CD4-positive, alpha-beta memory T cell (primary cell): ENCODE measurements at regions not wholly inside any gene's neighbourhood (a gene's known extent, or its start where the extent isn't known, plus 50 kb on each side); places are given as distances from the start of the nearest gene placed in this dataset.

Source experiments
- CTCF ChIA-PET: fragments of 350-600 bp; sonication (Branson Sonifier 250); formaldehyde crosslinking; loops from one replicate; lab custom pipeline; 2021; ENCODE audit warnings: inconsistent platforms; ENCODE audit not compliant: partially characterized antibody; lab: Charles Lee
- POLR2A ChIA-PET: fragments of 350-600 bp; sonication (Branson Sonifier 250); formaldehyde crosslinking; loops from one replicate; lab custom pipeline; 2021; ENCODE audit not compliant: partially characterized antibody; lab: Charles Lee
- DNase-seq, 5 donors: peaks; one replicate each; pipeline versions ENCODE4 v3.0.0 to v3.0.0-alpha.2; 2020 to 2022; ENCODE audit warnings: mixed read lengths in 1 of 5
- H3K27ac ChIP-seq: one replicate; pipeline ENCODE4 v1.7.0; 2013; ENCODE audit warnings: low read depth, low read length
- H3K27me3 ChIP-seq: 2 replicates; pipeline ENCODE4 v1.7.0; 2013; ENCODE audit warnings: mild to moderate bottlenecking, low read length, moderate library complexity; ENCODE audit not compliant: insufficient read depth
- H3K36me3 ChIP-seq: 2 replicates; pipeline ENCODE4 v1.7.0; 2013; ENCODE audit warnings: mild to moderate bottlenecking, low read length, moderate library complexity; ENCODE audit not compliant: insufficient read depth
- H3K4me1 ChIP-seq: 2 replicates; pipeline ENCODE4 v1.7.0; 2013; ENCODE audit warnings: mild to moderate bottlenecking, low read length, moderate library complexity; ENCODE audit not compliant: insufficient read depth
- H3K4me3 ChIP-seq, 2 donors: one replicate each; pipeline ENCODE4 v1.7.0; 2013; ENCODE audit warnings: low read length in 2 of 2, mild to moderate bottlenecking in 1 of 2
- H3K9me3 ChIP-seq, 2 donors: one replicate each; pipeline ENCODE4 v1.7.0; 2013; ENCODE audit warnings: low read length in 2 of 2, control low read depth in 1 of 2; ENCODE audit not compliant: control insufficient read depth in 1 of 2
- H3K27ac Mint-ChIP-seq, 7 donors: one replicate each; pipeline ENCODE4 v1.8.0; 2020 to 2021; ENCODE audit warnings: mixed read lengths in 7 of 7, mild to moderate bottlenecking in 6 of 7, inconsistent platforms in 3 of 7, moderate library complexity in 3 of 7
- H3K27me3 Mint-ChIP-seq, 2 donors: one replicate each; pipeline ENCODE4 v1.8.0; 2020 to 2021; ENCODE audit warnings: mixed read lengths in 2 of 2
- H3K36me3 Mint-ChIP-seq, 2 donors: one replicate each; pipeline ENCODE4 v1.8.0; 2020 to 2021; ENCODE audit warnings: mixed read lengths in 2 of 2, inconsistent platforms in 1 of 2, mild to moderate bottlenecking in 1 of 2
- H3K4me1 Mint-ChIP-seq, 4 donors: one replicate each; pipeline ENCODE4 v1.8.0; 2020 to 2021; ENCODE audit warnings: mixed read lengths in 4 of 4, mild to moderate bottlenecking in 1 of 4
- H3K4me3 Mint-ChIP-seq, 8 donors: one replicate each; pipeline ENCODE4 v1.8.0; 2020 to 2021; ENCODE audit warnings: mixed read lengths in 8 of 8, mild to moderate bottlenecking in 7 of 8, moderate library complexity in 6 of 8, inconsistent platforms in 3 of 8
- H3K9me3 Mint-ChIP-seq, 8 donors: one replicate each; pipeline ENCODE4 v1.8.0; 2020 to 2021; ENCODE audit warnings: mixed read lengths in 8 of 8, mild to moderate bottlenecking in 5 of 8, inconsistent platforms in 3 of 8, moderate library complexity in 1 of 8
- intact Hi-C: fragments of 100-400 bp; cut with micrococcal nuclease; formaldehyde crosslinking; loops from one replicate; pipeline ENCODE4 v1.15.1; 2023

DNA sequence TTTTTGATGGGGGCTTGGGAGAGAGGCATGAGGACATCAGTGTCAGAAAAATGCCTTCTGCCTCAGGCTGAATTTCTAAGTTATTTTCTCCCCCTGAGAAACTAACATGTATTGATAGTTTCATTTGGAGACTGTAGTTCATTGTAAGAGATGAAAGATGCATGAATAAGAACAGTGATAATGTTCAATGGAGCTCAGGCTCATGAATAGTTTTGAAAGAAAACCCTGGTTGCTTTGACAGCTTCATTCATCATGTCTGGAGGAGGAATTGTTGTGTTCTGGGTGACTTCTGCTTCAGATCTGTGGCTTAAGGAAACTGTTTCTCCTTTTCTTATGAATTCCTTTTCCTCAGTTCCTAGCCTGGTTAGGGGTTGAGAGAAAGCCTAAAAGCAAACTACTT is 204.0 kb upstream of the LRRC3B start:
- Histone ChIP-seq H3K9me3 (no peaks in the 10 kb centered on the region), H3K36me3 (no peaks in the 10 kb centered on the region), H3K27ac (no peak overlapping the region), H3K4me3 (no peak overlapping the region), H3K27me3 (no peaks in the 10 kb centered on the region), H3K4me1 (no peaks in the 10 kb centered on the region)
- H3K27me3 Mint-ChIP-seq: no peaks in the 10 kb centered on the region
- no peak overlapping the region for H3K27ac Mint-ChIP-seq
- intact Hi-C loops: no loop called here
- DNase-seq: no peak
- ChIA-PET POLR2A (no interaction called here), CTCF (no interaction called here)
- H3K4me3 Mint-ChIP-seq: no peak overlapping the region
- no peaks in the 10 kb centered on the region for H3K36me3 Mint-ChIP-seq
- peaks cover 2 to 15% (median 8%) of the 10 kb centered on the region in 8 donors for H3K9me3 Mint-ChIP-seq
- H3K4me1 Mint-ChIP-seq: no peaks in the 10 kb centered on the region

DNA sequence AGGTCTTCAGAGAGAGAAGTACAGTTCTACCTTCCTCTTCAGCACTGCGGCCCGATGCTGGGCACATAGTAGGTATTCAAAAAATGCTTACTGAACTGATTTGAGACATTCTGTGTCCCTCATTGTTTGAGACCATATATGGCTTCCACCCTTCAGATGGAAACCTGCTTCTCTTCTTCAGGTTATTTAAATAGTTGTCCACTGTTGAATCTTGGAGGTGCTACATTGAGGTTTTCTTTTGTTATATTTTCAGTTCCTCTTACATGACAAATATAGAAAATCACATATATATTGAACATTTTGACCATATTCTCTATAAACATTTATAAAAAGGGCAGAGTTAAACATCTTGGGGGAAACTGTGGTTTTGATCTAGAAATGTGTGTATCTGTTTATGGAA is 200.2 kb upstream of the LRRC3B start:
- Mint-ChIP-seq H3K36me3 (no peaks in the 10 kb centered on the region), H3K4me3 (no peak overlapping the region), H3K4me1 (no peaks in the 10 kb centered on the region), H3K27ac (no peak overlapping the region), H3K27me3 (no peaks in the 10 kb centered on the region), H3K9me3 (peaks cover 0 to 6% (median under 1%) of the 10 kb centered on the region in 8 donors)
- Histone ChIP-seq H3K4me1 (no peaks in the 10 kb centered on the region), H3K27me3 (no peaks in the 10 kb centered on the region), H3K36me3 (no peaks in the 10 kb centered on the region), H3K27ac (no peak overlapping the region), H3K4me3 (no peak overlapping the region), H3K9me3 (no peaks in the 10 kb centered on the region)
- intact Hi-C loops: no loop called here
- DNase-seq: no peak
- CTCF ChIA-PET: no interaction called here
- POLR2A ChIA-PET: no interaction called here

DNA sequence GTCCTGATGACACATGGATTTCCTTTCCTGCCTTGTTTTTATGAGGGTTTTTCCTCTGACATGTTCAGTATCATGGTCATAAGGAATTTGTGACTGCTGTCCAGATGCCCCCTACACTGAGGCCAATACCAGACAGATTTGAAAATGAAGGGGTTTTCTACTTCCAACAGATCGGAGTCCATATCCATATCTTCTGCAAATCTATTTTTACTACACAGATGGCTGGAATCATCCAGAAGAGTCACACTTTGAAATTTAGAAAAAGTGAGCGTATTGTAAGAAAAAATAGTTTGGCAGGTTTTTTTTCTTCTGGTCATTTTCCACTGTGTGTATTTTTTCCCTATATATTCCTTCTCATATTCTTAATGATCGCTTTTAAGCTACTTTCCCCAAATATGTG is 197.5 kb upstream of the LRRC3B start:
- Histone ChIP-seq H3K27ac (no peak overlapping the region), H3K36me3 (no peaks in the 10 kb centered on the region), H3K4me3 (no peak overlapping the region), H3K9me3 (no peaks in the 10 kb centered on the region), H3K27me3 (no peaks in the 10 kb centered on the region), H3K4me1 (no peaks in the 10 kb centered on the region)
- ChIA-PET CTCF (no interaction called here), POLR2A (no interaction called here)
- Mint-ChIP-seq H3K27ac (no peak overlapping the region), H3K4me1 (no peaks in the 10 kb centered on the region), H3K9me3 (peaks cover 0 to 6% (median under 1%) of the 10 kb centered on the region in 8 donors), H3K36me3 (no peaks in the 10 kb centered on the region), H3K4me3 (no peak overlapping the region), H3K27me3 (no peaks in the 10 kb centered on the region)
- no peak for DNase-seq
- intact Hi-C loops: no loop called here

DNA sequence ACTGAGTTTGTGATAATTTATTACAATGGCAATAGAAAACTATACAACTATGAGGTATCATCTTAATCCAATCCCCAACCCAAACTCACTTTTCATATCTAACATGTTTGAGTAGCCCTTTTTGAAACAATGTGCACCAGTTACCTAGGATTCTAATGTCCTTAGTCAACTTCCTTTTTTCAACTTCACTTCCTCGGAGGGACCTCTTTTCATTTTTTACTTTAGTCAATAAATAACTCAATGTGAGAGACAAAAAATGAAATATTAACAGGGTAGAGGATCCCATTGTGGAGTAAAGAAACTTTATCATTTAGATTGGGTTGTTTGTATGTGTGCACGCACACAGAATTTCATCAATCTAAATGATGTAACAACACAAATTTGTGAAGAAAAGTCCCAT is 193.6 kb upstream of the LRRC3B start:
- POLR2A ChIA-PET: no interaction called here
- Histone ChIP-seq H3K27me3 (no peaks in the 10 kb centered on the region), H3K27ac (no peak overlapping the region), H3K36me3 (no peaks in the 10 kb centered on the region), H3K4me3 (no peak overlapping the region), H3K4me1 (no peaks in the 10 kb centered on the region), H3K9me3 (no peaks in the 10 kb centered on the region)
- H3K36me3 Mint-ChIP-seq: no peaks in the 10 kb centered on the region
- H3K27ac Mint-ChIP-seq: no peak overlapping the region
- intact Hi-C loops: no loop called here
- no peak overlapping the region for H3K4me3 Mint-ChIP-seq
- H3K27me3 Mint-ChIP-seq: no peaks in the 10 kb centered on the region
- CTCF ChIA-PET: no interaction called here
- H3K4me1 Mint-ChIP-seq: no peaks in the 10 kb centered on the region
- peaks cover 0 to 2% (median 0%) of the 10 kb centered on the region in 8 donors for H3K9me3 Mint-ChIP-seq
- no peak for DNase-seq

DNA sequence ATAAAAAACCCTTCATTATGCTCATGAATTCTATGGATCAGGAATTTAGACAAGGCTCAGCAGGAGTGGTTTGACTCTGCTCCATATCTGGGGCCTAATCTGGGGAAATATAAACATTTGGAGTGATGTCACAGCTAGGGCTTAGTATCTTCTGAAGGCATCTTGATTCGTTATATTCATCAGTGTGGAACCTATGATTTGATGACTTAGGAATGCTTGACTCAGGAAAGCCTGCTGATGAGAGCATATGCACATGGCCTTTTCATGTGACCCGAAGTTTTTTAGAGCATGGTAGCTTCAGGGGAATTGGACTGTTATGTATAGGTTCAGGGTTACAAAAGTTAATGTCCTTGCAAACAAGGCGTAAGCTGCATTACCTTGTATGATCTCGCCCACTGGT is 184.9 kb upstream of the LRRC3B start:
- Mint-ChIP-seq H3K4me3 (no peak overlapping the region), H3K36me3 (no peaks in the 10 kb centered on the region), H3K9me3 (peaks cover 0 to 6% (median 0%) of the 10 kb centered on the region in 8 donors), H3K27me3 (no peaks in the 10 kb centered on the region), H3K27ac (no peak overlapping the region), H3K4me1 (no peaks in the 10 kb centered on the region)
- intact Hi-C loops: no loop called here
- H3K27ac ChIP-seq: no peak overlapping the region
- ChIA-PET CTCF (no interaction called here), POLR2A (no interaction called here)
- DNase-seq: no peak
- H3K27me3 ChIP-seq: no peaks in the 10 kb centered on the region
- no peaks in the 10 kb centered on the region for H3K9me3 ChIP-seq
- H3K4me1 ChIP-seq: no peaks in the 10 kb centered on the region
- no peaks in the 10 kb centered on the region for H3K36me3 ChIP-seq
- no peak overlapping the region for H3K4me3 ChIP-seq

DNA sequence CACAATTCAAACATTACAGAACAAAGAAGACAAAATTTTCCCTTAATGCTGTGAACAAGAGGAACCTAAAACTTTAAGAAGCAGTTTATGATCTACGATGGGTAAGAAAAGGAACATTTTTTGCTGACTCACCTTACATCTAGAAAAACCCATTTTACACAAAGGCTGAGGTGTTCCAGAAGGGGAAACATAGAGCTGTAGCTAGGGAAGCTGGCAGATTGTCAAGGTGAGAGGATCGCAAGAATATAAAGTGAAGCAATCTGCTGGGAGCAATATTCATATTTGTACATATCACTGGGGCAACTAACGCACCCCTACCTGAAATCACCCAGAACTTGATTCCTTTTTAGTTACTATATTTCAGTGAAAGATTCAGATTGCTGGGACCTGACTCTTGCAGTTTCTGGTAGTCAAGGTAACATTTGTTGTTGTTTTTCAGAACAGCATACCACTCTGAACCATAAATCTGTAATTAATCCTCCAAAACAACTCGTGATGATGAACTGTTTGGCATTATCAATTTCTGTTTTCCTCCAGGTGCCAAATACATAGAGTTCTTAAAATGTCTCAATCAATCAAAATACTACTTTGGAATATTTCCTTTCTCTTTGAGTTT is 184.1 kb upstream of the LRRC3B start:
- no peaks in the 10 kb centered on the region for H3K9me3 ChIP-seq
- Mint-ChIP-seq H3K4me3 (no peak overlapping the region), H3K36me3 (no peaks in the 10 kb centered on the region), H3K27ac (no peak overlapping the region), H3K4me1 (no peaks in the 10 kb centered on the region), H3K27me3 (no peaks in the 10 kb centered on the region), H3K9me3 (peaks cover 0 to 6% (median 0%) of the 10 kb centered on the region in 8 donors)
- ChIA-PET POLR2A (no interaction called here), CTCF (no interaction called here)
- no peaks in the 10 kb centered on the region for H3K4me1 ChIP-seq
- H3K4me3 ChIP-seq: no peak overlapping the region
- DNase-seq: no peak
- no peaks in the 10 kb centered on the region for H3K36me3 ChIP-seq
- H3K27me3 ChIP-seq: no peaks in the 10 kb centered on the region
- no peak overlapping the region for H3K27ac ChIP-seq
- intact Hi-C loops: no loop called here

DNA sequence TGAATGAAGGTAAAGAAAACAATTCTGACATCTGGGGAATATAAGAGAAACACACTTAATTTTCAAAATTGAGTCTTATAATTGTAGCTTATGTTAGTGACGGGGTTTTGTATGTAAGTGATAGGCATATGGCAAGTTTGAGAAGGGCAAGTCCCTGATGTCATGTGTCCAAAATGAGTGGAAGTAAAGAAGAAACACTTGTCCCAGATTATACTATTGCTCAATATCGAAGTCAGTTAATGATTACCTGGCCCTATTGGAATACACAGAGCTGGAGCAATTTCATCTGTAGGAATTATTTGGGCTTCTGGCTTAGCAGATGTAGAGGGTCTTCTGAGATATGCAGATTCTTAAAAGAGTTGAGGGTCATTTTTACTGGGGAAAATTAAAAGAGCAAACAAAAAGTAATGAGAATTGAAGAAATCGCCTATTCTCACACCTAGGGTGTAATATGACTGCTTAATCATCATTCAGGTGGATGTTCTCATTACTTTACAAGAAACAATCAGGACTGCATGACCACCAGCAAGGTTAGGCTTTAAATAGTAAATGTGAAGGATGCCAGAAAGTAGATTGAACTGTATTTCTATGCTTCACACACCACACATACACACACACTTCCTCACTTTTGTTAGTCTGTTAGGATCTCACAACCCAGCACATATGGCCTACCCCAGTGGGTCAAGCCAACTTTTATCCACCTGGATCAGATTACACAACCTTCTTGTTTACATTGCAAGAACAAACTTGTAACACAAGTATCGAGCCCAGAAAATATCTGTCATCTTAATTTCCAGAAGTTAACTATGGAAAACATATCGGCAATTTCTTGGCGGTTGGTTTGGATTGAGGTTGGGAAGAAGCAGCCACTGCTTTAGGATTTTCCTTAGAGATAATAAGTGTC is 183.3 kb upstream of the LRRC3B start:
- CTCF ChIA-PET: no interaction called here
- no peaks in the 10 kb centered on the region for H3K36me3 Mint-ChIP-seq
- H3K4me1 ChIP-seq: no peaks in the 10 kb centered on the region

More for the DNA sequence above, 183.3 kb upstream of the LRRC3B start:
- H3K36me3 ChIP-seq: no peaks in the 10 kb centered on the region
- H3K9me3 ChIP-seq: no peaks in the 10 kb centered on the region
- H3K27me3 ChIP-seq: no peaks in the 10 kb centered on the region
- no peak overlapping the region for H3K4me3 ChIP-seq
- intact Hi-C loops: no loop called here
- Mint-ChIP-seq H3K27me3 (no peaks in the 10 kb centered on the region), H3K9me3 (peaks cover 0 to 6% (median 0%) of the 10 kb centered on the region in 8 donors), H3K4me3 (no peak overlapping the region), H3K4me1 (no peaks in the 10 kb centered on the region), H3K27ac (no peak overlapping the region)
- no peak for DNase-seq
- POLR2A ChIA-PET: no interaction called here
- H3K27ac ChIP-seq: no peak overlapping the region
